Glomerular visceral epithelial cell (primary cell): ENCODE measurements at regions not wholly inside any gene's neighbourhood (a gene's known extent, or its start where the extent isn't known, plus 50 kb on each side); places are given as distances from the start of the nearest gene placed in this dataset.

Experiments
- DNase-seq: peaks from one replicate; pipeline ENCODE4 v3.0.0-alpha.2; 2016; ENCODE audit errors: extremely low spot score

GRCh38 chr9:75410405-75410804 is 322.1 kb downstream of the OSTF1 start:
- DNase-seq = no peak

- DNase-seq = no peak
Measured at GRCh38 chr9:75414371-75415160, 326.3 kb downstream of the OSTF1 start.

- DNase-seq = no peak
Measured at GRCh38 chr9:75417471-75417870, 329.2 kb downstream of the OSTF1 start.

GRCh38 chr9:75418518-75418917 is 330.2 kb downstream of the OSTF1 start:
- DNase-seq = no peak

GRCh38 chr9:75422944-75423522 is 334.7 kb downstream of the OSTF1 start:
- DNase-seq = no peak

GRCh38 chr9:75429531-75430475 is 341.5 kb downstream of the OSTF1 start:
- no peak for DNase-seq

GRCh38 chr9:75431375-75431774 is 343.1 kb downstream of the OSTF1 start:
- no peak for DNase-seq

GRCh38 chr9:75432386-75432785 is 344.1 kb downstream of the OSTF1 start:
- no peak for DNase-seq

- no peak for DNase-seq
Measured at GRCh38 chr9:75432888-75433287, 344.6 kb downstream of the OSTF1 start.

GRCh38 chr9:75438716-75439115 is 350.4 kb downstream of the OSTF1 start:
- no peak for DNase-seq

GRCh38 chr9:75440914-75441313 is 352.6 kb downstream of the OSTF1 start:
- no peak for DNase-seq

GRCh38 chr9:75445144-75445543 is 356.8 kb downstream of the OSTF1 start:
- no peak for DNase-seq

GRCh38 chr9:75447281-75447680 is 359.0 kb downstream of the OSTF1 start:
- DNase-seq = no peak

- no peak for DNase-seq
Measured at GRCh38 chr9:75448281-75448680, 360.0 kb downstream of the OSTF1 start.

- no peak for DNase-seq
Measured at GRCh38 chr9:75448955-75449354, 360.6 kb downstream of the OSTF1 start.

- no peak for DNase-seq
Measured at GRCh38 chr9:75451045-75451444, 362.7 kb downstream of the OSTF1 start.

GRCh38 chr9:75451505-75451904 is 363.2 kb downstream of the OSTF1 start:
- no peak for DNase-seq

- no peak for DNase-seq
Measured at GRCh38 chr9:75452512-75452911, 364.2 kb downstream of the OSTF1 start.

GRCh38 chr9:75454043-75454442 is 365.7 kb downstream of the OSTF1 start:
- no peak for DNase-seq

GRCh38 chr9:75454891-75455290 is 366.6 kb downstream of the OSTF1 start:
- no peak for DNase-seq

GRCh38 chr9:75455444-75455921 is 367.2 kb downstream of the OSTF1 start:
- no peak for DNase-seq

GRCh38 chr9:75456698-75457097 is 368.4 kb downstream of the OSTF1 start:
- no peak for DNase-seq
